ENCODE measurements at regions not wholly inside any gene's neighbourhood (a gene's known extent, or its start where the extent isn't known, plus 50 kb on each side); places are given as distances from the start of the nearest gene placed in this dataset.

DNA sequence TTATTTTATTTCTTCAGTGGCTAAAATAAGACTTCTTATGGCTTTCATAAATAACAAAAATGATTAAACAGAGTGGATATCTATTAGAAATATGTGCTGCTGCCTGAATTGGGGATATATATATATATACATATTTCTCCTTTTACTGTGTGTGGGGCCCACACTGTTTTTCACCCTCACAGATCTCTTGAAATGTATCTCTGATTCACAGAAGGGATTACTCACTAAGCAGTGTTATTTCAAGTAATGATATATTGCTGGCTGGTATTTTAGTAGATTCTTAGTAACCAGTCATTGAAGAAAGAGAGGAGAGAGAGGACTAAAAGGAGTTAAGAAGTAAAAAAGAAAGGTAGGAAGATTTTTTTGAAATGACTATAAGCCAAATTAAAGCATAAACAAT, 308.6 kb upstream of the NRP1 start:
- no peak for TF ChIP-seq EZH2 (IDR thresholded peaks at IDR 0.05; ENCODE audit: borderline replicate concordance, low read depth, low read length, poor library complexity, severe bottlenecking)
- TF ChIP-seq, protein P1, sequence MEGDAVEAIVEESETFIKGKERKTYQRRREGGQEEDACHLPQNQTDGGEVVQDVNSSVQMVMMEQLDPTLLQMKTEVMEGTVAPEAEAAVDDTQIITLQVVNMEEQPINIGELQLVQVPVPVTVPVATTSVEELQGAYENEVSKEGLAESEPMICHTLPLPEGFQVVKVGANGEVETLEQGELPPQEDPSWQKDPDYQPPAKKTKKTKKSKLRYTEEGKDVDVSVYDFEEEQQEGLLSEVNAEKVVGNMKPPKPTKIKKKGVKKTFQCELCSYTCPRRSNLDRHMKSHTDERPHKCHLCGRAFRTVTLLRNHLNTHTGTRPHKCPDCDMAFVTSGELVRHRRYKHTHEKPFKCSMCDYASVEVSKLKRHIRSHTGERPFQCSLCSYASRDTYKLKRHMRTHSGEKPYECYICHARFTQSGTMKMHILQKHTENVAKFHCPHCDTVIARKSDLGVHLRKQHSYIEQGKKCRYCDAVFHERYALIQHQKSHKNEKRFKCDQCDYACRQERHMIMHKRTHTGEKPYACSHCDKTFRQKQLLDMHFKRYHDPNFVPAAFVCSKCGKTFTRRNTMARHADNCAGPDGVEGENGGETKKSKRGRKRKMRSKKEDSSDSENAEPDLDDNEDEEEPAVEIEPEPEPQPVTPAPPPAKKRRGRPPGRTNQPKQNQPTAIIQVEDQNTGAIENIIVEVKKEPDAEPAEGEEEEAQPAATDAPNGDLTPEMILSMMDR (conservative IDR thresholded peaks at IDR 0.05; ENCODE audit: low read depth, low read length): no peak
- H3K36me3 ChIP-seq (ENCODE audit: insufficient read depth, low read length, poor library complexity, severe bottlenecking): no peaks in the 10 kb centered on the region
- intact Hi-C loops (cut with micrococcal nuclease; ENCODE audit: unreplicated experiment): no loop called here
- no peaks in the 10 kb centered on the region for H3K9me3 ChIP-seq (ENCODE audit: low read depth, low read length, poor library complexity, severe bottlenecking)
- H3K27me3 ChIP-seq (replicated peaks; ENCODE audit: insufficient read depth, low read depth, low read length, poor library complexity): no peaks in the 10 kb centered on the region
- no peaks in the 10 kb centered on the region for H3K4me1 ChIP-seq (ENCODE audit: insufficient read depth, low read length, poor library complexity, severe bottlenecking)
- ChIA-PET CTCF (no interaction called here), POLR2A (ENCODE audit: low non-redundant PET) (no interaction called here)
- H3K27ac ChIP-seq (ENCODE audit: low read depth, low read length, poor library complexity, severe bottlenecking): no peak overlapping the region
- BruUV-seq (replicated peaks): no TSS peak
- H3K4me3 ChIP-seq (ENCODE audit: low read depth, low read length, poor library complexity, severe bottlenecking): no peak overlapping the region
- no peak for DNase-seq (ENCODE audit: low spot score)

GRCh38 chr10:33638891-33639290, 304.4 kb upstream of the NRP1 start:
- Histone ChIP-seq H3K27ac (ENCODE audit: low read depth, low read length, poor library complexity, severe bottlenecking) (no peak overlapping the region), H3K27me3 (replicated peaks; ENCODE audit: insufficient read depth, low read depth, low read length, poor library complexity) (no peaks in the 10 kb centered on the region), H3K4me1 (ENCODE audit: insufficient read depth, low read length, poor library complexity, severe bottlenecking) (no peaks in the 10 kb centered on the region), H3K4me3 (ENCODE audit: low read depth, low read length, poor library complexity, severe bottlenecking) (no peak overlapping the region), H3K36me3 (ENCODE audit: insufficient read depth, low read length, poor library complexity, severe bottlenecking) (no peaks in the 10 kb centered on the region), H3K9me3 (ENCODE audit: low read depth, low read length, poor library complexity, severe bottlenecking) (no peaks in the 10 kb centered on the region)
- intact Hi-C loops (cut with micrococcal nuclease; ENCODE audit: unreplicated experiment): no loop called here
- TF ChIP-seq EZH2 (IDR thresholded peaks at IDR 0.05; ENCODE audit: borderline replicate concordance, low read depth, low read length, poor library complexity, severe bottlenecking): no peak
- TF ChIP-seq, protein P1 (conservative IDR thresholded peaks at IDR 0.05; ENCODE audit: low read depth, low read length): no peak
- POLR2A ChIA-PET (ENCODE audit: low non-redundant PET): no interaction called here
- BruUV-seq (replicated peaks): no TSS peak
- CTCF ChIA-PET: no interaction called here
- no peak for DNase-seq (ENCODE audit: low spot score)

DNA sequence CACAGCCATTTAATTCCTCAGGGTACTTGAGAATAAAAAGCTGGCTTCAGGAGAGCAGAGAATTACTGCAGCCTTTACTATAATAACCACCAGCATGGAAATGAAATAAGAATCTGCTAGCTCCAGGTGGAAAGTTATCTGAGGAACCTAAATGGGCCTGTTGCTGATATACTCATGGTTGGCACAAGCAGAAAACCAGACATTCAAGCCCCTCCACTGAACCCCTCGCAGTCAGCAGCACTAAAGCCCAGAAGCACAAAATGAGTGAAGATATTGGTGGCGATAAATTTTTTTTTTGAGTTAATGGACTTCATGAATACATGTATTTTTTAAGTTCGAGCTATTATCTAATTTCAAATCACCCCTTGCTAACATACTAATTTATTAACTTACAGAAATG, 303.9 kb upstream of the NRP1 start:
- intact Hi-C loops (cut with micrococcal nuclease; ENCODE audit: unreplicated experiment): no loop called here
- no TSS peak for BruUV-seq (replicated peaks)
- ChIA-PET POLR2A (ENCODE audit: low non-redundant PET) (no interaction called here), CTCF (no interaction called here)
- DNase-seq (ENCODE audit: low spot score): no peak
- H3K36me3 ChIP-seq (ENCODE audit: insufficient read depth, low read length, poor library complexity, severe bottlenecking): no peaks in the 10 kb centered on the region
- H3K27ac ChIP-seq (ENCODE audit: low read depth, low read length, poor library complexity, severe bottlenecking): no peak overlapping the region
- TF ChIP-seq, protein P1 (conservative IDR thresholded peaks at IDR 0.05; ENCODE audit: low read depth, low read length): no peak
- no peak for TF ChIP-seq EZH2 (IDR thresholded peaks at IDR 0.05; ENCODE audit: borderline replicate concordance, low read depth, low read length, poor library complexity, severe bottlenecking)
- no peaks in the 10 kb centered on the region for H3K9me3 ChIP-seq (ENCODE audit: low read depth, low read length, poor library complexity, severe bottlenecking)
- H3K4me1 ChIP-seq (ENCODE audit: insufficient read depth, low read length, poor library complexity, severe bottlenecking): no peaks in the 10 kb centered on the region
- H3K27me3 ChIP-seq (replicated peaks; ENCODE audit: insufficient read depth, low read depth, low read length, poor library complexity): no peaks in the 10 kb centered on the region
- no peak overlapping the region for H3K4me3 ChIP-seq (ENCODE audit: low read depth, low read length, poor library complexity, severe bottlenecking)
